NCI-H524 treated with DMSO at 0.1 percent for 48 hours (cell line): ENCODE measurements at regions not wholly inside any gene's neighbourhood (a gene's known extent, or its start where the extent isn't known, plus 50 kb on each side); places are given as distances from the start of the nearest gene placed in this dataset.
"Not testable (repeated sequence)": the region's sequence is repeated elsewhere in the genome, so short reads cannot be mapped to it uniquely, and the experiment has no call there.

ENCODE experiments used
- DNase-seq: peaks from one replicate; lab custom pipeline; 2025; lab: John Stamatoyannopoulos, UW

DNA sequence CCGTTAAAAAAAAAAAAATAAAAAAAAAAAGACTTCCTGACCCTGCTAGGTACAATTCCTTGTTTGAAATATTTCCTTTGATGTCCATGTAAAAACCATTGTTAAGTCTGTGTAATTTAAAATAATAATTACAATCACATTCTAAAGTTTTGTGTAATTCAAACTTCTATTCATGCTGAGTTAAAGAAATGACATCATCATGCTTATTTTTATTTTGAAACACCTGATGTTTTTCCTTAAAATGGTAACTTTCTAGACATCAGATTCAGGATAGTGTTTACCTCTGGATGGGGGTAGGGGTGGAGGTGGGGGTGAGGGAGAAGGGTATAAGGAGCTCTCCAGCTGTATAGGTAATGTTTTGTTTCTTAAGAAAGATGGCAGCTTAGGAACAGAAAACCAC is 92.8 kb downstream of the ADCYAP1 start:
- DNase-seq: no peak

DNA sequence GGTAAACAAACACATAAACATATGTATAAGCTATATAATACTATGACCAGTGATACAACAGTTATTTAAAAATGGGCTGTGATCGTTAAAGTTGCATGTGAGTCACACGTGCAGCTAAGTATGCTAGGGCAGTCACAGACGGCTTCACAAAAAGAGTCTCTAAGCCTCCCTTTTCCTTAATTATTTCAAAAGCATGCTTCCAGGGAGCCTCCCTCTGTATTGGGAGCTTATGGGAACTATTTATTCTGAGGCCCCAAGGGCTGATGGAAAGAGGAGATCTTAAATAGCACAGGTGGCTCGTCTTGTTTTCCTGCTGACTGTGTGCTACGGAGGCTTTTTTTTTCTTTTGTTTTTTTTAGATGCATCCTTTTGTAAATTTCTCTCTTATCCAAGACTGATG is 94.3 kb downstream of the ADCYAP1 start:
- no peak for DNase-seq

DNA sequence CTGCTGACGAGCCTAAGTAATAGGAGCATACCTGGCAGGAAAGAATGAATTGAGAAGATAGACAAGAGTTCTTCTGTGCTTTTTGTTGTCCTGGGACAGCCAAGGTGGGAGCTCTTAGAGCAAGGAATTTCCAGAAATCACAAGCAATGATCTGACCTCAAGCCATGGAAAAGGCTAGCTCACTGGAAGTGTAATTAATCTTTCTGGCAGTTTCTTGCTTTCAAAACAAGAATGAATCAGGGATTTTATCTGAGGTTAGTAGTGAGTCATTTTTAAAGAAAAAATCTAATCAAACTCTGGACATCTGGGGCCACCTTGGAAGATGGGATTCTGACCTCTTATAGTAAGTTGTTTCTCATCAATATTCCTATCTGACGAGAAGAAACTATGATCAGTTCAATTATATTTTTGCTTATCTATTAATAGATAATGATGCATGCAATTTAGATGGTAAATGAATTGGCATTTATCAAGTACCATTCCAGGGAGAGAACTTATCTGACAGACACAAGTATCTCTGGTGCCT is 98.0 kb downstream of the ADCYAP1 start:
- no peak for DNase-seq

DNA sequence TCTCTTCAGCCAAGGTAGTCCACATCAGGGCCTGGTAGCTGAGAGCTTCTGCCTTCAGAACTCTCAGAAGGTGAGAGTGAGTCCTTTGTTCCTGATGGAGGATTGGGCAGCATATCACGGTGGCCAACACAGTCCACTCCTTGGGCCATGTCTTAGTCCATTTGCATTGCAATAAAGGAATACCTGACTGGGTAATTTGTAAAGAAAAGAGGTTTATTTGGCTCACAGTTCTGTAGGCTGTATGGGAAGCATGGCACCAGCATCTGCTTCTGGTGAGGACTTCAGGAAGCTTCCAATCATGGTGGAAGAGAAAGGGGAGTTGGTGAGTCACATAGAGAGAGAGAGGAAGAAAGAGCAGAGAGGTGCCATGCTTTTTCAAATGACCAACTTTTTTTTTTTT is 98.8 kb downstream of the ADCYAP1 start:
- DNase-seq: no peak

DNA sequence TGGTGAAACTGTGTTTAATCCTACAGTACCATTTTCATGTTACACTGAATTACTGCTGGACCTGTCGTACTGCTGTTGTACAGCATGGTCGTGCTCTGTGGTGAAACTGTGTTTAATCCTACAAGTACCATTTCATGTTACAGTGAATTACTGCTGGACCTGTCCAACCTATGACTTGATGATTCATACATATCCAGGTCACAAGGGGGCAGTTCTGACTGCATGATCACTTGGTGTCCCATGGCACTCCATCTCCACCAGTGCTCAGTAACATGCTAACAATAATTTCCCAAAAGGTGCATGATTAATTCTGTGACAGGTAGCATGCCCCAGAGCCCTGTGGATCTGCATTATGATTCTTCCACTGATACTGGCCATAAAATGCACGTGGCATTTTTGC is 101.6 kb downstream of the ADCYAP1 start:
- no peak for DNase-seq

DNA sequence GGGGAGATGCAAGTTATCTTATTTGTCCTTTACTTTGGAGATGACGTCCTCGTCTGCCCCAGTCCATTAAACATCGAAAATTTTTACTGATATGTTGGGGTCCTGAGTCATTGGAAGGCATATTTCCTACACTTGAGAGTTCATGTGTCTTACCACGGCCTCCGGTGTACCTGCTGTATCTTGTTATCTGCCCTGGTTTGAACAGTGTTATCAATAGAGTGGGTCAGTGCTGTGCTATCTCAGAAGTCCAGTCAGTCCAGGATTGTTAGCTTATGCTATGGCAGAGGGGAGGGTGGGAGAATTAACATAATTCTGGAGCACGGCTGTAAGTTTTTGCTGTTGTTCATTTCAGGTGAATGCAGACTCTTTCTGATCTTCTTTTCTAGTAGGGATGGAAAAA is 102.3 kb downstream of the ADCYAP1 start:
- no peak for DNase-seq

DNA sequence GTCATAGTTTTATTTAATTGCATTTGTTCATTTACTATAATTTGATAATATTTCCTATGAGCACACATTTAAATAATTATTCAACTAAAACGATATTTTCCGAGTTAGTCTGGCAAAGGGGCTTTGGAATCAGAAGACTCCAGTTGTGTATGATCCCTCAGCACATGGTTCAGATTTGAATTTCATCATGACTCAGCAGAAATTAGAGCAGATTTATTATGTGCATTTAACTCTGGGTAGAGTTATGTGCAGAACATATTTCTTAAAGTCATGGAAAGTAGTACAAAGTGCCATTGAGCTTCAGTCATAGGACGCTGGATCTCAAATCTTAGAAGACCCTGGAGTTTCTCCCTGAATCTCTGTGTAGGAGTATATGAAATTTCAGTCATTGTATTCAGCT is 106.7 kb downstream of the ADCYAP1 start:
- DNase-seq: no peak

DNA sequence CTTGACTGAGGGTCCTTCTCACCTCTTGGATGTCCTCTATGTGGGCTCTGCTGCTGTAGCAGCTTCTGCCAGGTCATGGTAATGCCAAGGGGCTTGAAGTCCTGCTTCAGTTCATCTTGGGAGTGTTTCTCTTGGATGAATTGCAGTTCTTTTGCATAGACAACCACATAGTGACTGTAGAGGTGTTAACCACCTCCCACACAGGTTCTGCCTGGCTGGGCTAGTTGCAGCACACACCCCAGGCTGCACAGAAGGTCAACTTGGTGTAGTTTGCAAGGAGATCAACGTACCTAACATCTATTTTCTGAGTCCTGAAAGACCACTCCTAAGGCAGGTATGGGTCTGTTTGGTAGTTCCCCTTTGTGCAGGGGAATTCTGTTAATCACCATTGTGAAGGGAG is 108.1 kb downstream of the ADCYAP1 start:
- no peak for DNase-seq

DNA sequence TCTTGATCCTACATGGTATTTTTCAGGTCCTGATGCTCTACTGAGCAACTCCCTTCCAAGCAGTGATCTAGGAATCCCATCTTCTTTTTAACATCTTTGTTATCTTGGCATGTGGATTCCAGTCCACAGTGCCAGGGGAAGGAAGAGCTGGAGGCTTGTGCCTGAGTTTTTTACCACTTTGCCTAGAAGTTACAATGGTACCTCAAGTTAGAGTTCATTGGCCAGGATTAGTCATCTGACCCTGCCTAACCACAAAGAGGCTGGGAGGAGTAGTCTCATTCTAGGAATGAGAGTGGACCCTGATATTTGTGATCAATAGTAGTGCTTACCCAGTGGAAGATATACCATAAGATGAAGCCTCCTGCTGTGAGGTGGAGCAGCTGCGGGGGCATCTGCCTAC is 109.3 kb downstream of the ADCYAP1 start:
- peak; percentile 56 for DNase-seq

DNA sequence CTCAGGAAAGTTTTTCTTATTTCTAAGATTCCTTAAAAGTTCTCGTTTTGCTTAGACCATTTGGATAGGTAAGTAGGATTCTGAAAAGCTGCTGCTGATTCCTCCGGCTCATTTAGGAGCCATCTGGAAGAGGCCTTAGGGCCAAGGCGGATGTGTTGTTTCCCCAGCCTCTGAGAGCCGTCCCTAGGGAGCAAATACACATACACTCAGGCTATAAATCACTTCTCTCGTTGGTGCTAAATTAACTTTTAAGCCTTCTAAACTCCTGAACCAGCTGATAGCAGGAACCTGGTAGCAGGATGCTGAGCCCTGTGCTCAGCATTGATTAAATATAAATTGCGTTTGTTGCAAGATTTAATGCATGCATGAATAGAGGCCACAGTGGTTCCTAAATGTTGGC is 109.8 kb downstream of the ADCYAP1 start:
- DNase-seq: peak; percentile 92

DNA sequence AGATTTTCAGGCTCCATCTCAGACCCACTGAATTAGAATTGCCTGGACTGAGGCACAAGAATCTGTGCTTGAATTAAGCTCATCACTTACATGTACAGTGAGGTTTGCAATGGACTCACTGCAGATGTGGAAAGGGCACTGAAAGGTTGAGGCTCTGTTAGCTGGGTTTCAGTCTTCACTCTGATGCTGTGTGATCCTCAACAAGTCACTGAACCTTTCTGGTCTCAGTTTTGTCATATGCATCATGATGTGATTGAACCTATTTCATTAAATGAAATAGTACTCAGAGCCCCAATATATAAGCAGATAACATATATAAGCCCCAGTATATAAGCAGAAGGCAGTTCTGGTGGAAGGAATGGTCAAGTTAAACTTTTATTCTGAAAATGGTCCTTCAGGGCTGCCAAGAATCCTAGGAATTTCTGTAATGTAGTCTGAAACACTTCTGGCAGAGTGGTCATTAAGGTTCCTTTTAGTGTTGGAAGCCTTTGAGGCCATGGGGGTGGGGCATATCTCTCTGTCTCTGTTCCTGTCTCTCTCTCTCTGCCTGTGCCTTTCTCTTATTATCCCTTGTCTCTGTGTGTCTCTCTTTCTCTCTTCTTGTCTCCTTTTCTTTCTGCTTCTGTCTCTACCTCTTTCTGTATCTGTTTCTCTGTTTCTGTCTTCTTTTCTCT is 110.4 kb downstream of the ADCYAP1 start:
- DNase-seq: no peak

DNA sequence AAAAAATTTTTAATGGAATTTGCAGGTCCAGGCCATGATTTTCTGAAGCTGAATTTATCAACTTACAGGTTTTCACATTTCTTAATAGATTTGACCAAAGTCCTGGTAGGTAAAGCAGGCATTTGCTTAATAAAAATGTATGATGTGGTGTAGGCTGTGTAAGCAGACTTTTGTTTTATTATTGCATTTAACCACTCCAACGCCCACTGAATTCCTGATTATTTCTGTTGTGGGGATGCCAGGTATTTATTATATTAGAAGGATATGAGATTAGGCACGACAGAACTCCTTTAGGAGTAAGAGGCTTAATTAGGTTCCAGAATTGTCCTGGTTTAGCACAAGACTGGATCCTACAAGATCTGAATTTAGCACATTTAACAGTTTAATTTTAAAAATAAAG is 111.1 kb downstream of the ADCYAP1 start:
- DNase-seq: no peak

DNA sequence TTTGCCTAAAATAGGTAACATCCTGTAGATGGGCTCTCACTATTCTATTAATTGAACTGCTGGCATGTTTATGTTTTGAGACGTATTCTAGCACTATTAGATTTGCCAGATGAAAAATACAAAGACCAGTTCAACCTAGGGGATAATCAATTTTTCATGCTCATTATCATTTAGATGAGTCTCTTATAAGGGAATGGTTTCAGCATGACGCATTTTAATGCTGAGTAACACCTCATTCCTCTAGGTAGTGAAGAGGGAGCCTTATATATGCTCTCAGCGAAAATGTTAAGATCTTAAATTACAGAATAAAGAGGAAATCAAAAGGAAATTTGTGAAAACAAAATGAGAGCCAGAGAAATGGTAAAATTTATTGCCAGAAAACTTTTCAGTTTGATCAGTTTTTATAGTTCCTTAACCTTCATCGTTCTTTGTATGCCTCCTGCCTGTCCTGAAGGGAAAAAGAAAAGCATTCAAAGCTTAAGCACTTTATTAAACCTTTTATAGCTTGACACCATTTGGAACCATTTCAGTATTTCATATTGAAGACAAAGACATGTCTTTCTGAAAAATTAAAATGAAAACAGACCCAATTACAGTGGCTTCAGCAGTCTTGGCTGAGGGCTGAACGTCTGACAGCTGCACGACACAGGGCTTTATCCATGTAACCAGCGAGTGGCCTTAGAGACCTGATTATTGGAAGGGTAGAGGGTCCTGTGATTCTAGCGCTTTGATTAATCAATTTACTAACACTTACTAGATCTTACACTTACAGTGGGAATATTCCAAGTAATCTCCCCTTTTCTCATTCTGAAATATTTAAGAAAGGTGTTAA is 112.8 kb downstream of the ADCYAP1 start:
- DNase-seq: peak; percentile 52

DNA sequence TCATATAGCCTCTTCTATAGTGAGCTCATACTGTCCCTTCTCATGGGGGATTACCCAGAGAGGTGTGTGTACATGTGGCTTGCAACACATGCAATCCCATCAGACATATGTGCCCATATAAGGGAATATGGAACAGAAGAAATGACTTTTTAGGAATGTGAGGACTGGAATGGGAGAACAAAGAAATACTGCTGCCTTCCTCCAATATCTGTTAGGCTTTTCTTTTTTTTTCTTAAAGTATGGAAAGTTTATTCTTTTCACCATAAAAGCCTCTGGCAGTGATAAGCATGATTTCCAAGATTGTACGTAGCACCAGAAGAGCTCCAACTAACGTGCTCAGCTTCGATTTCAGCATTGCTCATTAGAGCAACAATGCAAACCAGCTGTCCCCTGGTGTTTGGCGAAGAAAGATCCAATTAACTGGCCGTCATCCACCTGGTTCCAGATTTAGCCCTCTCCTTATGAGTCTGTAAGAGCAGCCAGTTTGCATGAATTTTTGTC is 113.6 kb downstream of the ADCYAP1 start:
- peak; percentile 88 for DNase-seq

DNA sequence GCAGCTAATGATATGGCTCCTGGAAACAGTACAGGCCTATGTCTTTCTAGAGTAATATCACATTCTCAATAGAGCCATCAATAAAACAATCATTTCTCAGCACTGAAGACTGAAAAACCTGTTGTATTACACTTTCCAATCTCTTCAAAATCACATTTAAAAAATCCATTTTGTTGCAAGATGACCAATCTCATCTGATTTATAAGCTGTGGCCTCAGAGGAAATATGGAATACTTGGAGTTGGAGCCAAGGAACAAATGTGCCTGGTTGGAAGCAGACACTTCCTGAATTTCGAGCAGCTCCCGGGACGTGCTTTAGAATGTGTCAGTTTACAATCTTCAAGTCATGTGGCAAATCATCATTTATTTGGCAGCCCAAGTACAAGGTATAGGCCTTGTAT is 114.5 kb downstream of the ADCYAP1 start:
- no peak for DNase-seq

DNA sequence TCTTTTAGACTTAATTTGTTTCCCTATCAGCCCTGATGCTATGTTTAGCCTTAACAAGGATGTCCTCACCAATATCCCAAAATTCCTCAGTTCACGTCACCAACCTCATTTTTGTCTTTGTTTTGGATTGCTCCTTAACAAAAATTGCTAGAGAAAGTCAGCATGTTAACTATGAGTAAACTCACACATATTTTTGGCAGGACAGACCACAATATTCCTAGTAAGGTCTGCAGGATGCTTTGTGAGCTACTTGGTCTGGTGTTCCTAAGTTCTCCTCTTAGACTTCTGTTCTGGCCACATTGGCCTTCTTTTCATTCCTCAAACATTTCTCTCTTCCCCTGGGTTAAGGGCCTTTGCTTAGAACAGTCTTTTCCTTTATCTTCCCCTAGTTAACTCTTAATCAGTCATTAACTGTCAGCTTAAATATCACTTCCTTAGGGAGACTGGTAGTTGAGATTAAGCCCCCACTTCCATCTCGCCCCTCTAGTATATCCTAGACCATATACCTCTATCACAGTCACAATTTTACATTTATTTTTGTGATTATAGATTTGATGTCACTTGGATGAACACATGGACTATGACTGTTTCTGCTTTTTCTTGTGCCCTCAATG is 116.2 kb downstream of the ADCYAP1 start:
- DNase-seq: no peak

DNA sequence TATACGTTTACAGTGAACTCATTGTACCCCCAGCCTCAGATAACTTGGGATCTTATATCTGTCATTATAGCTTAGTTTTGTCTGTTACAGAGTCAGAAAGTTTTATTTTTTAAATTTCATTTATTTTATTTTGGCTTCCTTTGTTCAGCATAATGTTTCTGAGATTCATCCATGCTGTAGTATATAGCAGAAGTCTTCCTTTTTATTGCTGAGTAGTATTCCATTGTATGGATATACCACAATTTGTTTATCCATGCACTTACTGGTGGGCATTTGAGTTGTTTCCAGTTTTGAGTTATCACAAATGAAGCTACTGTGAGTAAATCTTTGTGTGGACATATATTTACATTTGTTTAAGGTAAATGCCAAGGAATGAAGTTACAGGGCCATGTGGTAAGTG is 122.3 kb downstream of the ADCYAP1 start:
- no peak for DNase-seq

DNA sequence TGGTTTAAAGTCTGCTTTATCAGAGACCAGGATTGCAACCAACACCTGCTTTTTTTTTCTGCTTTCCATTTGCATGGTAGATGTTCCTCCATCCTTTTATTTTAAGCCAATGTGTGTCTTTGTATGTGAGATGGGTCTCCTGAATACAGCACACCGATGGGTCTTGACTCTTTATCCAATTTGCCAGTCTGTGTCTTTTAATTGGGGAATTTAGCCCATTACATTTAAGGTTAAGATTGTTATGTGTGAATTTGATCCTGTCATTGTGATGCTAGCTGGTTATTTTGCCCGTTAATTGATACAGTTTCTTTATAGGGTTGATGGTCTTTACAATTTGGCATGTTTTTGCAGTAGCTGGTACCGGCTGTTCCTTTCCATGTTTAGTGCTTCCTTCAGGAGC is 128.4 kb downstream of the ADCYAP1 start:
- DNase-seq: not testable (repeated sequence)

DNA sequence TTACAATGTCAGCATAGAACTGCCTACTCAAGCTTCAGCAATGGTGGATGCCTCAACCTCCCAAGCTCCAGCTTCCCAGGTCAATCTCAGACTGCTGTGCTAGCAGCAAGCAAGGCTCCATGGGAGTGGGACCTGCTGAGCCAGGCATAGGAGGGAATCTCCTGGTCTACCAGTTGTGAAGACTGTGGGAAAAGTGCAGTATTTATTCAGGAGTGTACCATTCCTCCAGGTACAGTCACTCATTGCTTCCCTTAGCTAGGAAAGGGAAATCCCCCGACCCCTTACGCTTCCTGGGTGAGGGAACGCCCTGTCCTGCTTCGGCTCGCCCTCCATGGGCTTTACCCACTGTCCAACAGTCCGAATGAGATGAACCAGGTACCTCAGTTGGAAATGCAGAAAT is 130.3 kb downstream of the ADCYAP1 start:
- DNase-seq: no peak

DNA sequence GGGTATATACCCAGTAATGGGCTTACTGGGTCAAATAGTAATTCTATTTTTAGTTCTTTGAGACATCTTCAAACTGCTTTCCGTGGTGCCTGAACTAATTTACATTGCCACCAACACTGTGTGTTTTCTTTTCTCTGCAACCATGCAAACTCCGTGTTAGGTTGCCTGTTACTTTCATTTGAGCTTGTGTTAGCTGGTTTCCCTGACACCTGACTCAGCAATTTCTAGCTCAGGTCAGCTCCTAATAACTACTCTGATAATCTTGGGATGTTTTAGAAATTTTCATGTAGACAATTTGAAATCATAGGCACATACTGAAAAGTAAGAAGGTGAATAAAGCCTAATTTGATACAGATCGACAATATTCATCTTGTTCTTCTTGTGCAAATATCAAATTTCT is 132.3 kb downstream of the ADCYAP1 start:
- DNase-seq: no peak

DNA sequence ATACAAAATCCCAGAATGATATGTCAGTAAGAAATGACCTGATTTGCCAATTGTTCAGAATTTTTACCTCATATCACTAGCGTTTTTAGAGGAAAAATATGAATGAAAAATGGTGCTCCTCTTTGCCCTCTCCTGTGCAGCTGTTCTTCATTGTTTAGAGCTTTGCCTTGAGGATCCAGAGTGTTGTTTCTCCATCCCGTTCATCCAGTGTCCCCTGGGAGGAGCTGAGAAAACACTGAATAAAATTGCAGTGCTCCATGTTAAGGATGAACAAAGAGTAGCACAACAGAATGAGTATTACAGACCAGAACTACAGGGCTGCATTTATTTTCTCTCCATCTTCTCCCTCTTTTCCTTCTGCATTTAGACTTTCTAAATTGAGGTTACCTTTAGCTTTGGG is 133.1 kb downstream of the ADCYAP1 start:
- no peak for DNase-seq

DNA sequence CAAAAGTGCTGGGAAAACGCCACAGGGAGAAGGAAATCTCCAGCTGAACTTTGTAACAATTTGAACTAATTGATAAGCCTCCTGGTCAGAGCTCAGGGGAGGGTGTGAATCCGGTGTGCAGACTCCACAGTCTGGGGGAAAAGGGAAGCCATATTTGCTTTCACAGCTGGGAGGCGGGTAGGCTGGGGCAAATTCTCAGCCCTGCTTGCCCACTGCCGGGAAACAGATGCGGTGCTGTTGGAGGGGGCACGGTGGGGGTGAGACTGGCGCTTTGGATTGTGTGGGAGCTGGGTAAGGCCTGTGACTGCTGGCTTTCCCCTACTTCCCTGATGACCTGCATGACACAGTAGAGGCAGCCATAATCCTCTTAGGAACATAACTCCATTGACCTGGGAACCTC is 134.8 kb downstream of the ADCYAP1 start:
- no peak for DNase-seq

DNA sequence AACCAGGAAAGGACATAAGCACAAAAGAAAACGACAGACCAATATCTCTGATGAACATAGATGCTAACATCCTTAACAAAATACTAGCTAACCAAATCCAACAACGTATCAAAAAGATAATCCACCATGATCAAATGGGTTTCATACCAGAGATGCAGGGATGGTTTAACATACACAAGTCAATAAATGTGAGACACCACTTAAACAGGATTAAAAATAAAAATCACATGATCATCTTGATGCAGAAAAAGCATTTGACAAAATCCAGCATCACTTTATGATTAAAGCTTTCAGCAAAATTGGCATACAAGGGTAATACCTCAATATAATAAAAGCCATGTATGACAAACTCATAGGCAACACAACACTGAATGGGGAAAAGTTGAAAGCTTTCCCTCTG is 138.4 kb downstream of the ADCYAP1 start:
- DNase-seq: not testable (repeated sequence)
